Calu3 (cell line): ENCODE measurements at regions not wholly inside any gene's neighbourhood (a gene's known extent, or its start where the extent isn't known, plus 50 kb on each side); places are given as distances from the start of the nearest gene placed in this dataset.

Experiments
- BruUV-seq: library from RNA; stranded (reverse); fragments of 400-500 nt; replicated peaks from 2 replicates; lab custom pipeline; 2021; lab: Mats Ljungman, UMichigan
- CTCF ChIA-PET: fragments of 300-600 bp; sonication (Branson Sonifier 250); formaldehyde crosslinking; loops from one replicate; lab custom pipeline; 2022; ENCODE audit warnings: antibody characterized with exemption; lab: Charles Lee
- DNase-seq: peaks from one replicate; pipeline ENCODE4 v3.0.0; 2022
- H3K27ac Mint-ChIP-seq: one replicate; pipeline ENCODE4 v1.8.0; 2022; ENCODE audit warnings: mixed read lengths; ENCODE audit not compliant: unreplicated experiment
- H3K27me3 Mint-ChIP-seq: one replicate; pipeline ENCODE4 v1.8.0; 2022; ENCODE audit warnings: mixed read lengths; ENCODE audit not compliant: unreplicated experiment
- H3K36me3 Mint-ChIP-seq: one replicate; pipeline ENCODE4 v1.8.0; 2022; ENCODE audit warnings: mild to moderate bottlenecking, moderate library complexity, mixed read lengths; ENCODE audit not compliant: insufficient read depth, unreplicated experiment
- H3K4me1 Mint-ChIP-seq: one replicate; pipeline ENCODE4 v1.8.0; 2022; ENCODE audit warnings: mild to moderate bottlenecking, low read depth, mixed read lengths; ENCODE audit not compliant: unreplicated experiment
- H3K4me3 Mint-ChIP-seq: one replicate; pipeline ENCODE4 v1.8.0; 2022; ENCODE audit warnings: mild to moderate bottlenecking, low read depth, moderate library complexity, mixed read lengths; ENCODE audit not compliant: unreplicated experiment
- H3K9me3 Mint-ChIP-seq: one replicate; pipeline ENCODE4 v1.8.0; 2022; ENCODE audit warnings: low read depth, mixed read lengths; ENCODE audit not compliant: unreplicated experiment
- CTCF ChIP-seq: fragments of 200-600 bp; IDR thresholded peaks from one replicate; pipeline ENCODE4 v1.8.0; 2022; ENCODE audit warnings: antibody characterized with exemption; ENCODE audit not compliant: unreplicated experiment
- intact Hi-C: fragments of 100-400 bp; cut with micrococcal nuclease; formaldehyde crosslinking; loops from one replicate; pipeline ENCODE4 v1.10.0; 2022; ENCODE audit not compliant: unreplicated experiment

- intact Hi-C loops, result no loop called here
- H3K4me1 Mint-ChIP-seq, result no peaks in the 10 kb centered on the region
- BruUV-seq, result no TSS peak
Observed at GRCh38 chr4:129230846-129231245, 134.9 kb downstream of the C4orf33 start.

GRCh38 chr4:129231945-129232588, 136.1 kb downstream of the C4orf33 start:
- Mint-ChIP-seq H3K36me3 (no peaks in the 10 kb centered on the region), H3K27ac (no peak overlapping the region), H3K4me3 (no peak overlapping the region), H3K4me1 (no peaks in the 10 kb centered on the region), H3K9me3 (no peaks in the 10 kb centered on the region), H3K27me3 (no peaks in the 10 kb centered on the region)
- no peak for TF ChIP-seq CTCF
- no TSS peak for BruUV-seq
- CTCF ChIA-PET, result interaction anchor here (0.8 kb wide), 1 partner anchor 245 kb away, joined by 8 read pairs; no protein-coding TSS in a partner anchor
- intact Hi-C loops, result no loop called here
- no peak for DNase-seq

More at GRCh38 chr4:129230846-129231245, 134.9 kb downstream of the C4orf33 start:
- CTCF ChIA-PET, result no interaction called here
- H3K9me3 Mint-ChIP-seq, result no peaks in the 10 kb centered on the region
- no peak for DNase-seq
- H3K4me3 Mint-ChIP-seq, result no peak overlapping the region
- no peak for TF ChIP-seq CTCF
- no peak overlapping the region for H3K27ac Mint-ChIP-seq
- H3K36me3 Mint-ChIP-seq, result no peaks in the 10 kb centered on the region
- no peaks in the 10 kb centered on the region for H3K27me3 Mint-ChIP-seq

GRCh38 chr4:129232589-129233337, 136.8 kb downstream of the C4orf33 start:
- CTCF ChIA-PET, result interaction anchor here (0.8 kb wide), 1 partner anchor 245 kb away, joined by 8 read pairs; no protein-coding TSS in a partner anchor
- no TSS peak for BruUV-seq
- Mint-ChIP-seq H3K4me3 (no peak overlapping the region), H3K27ac (no peak overlapping the region), H3K27me3 (no peaks in the 10 kb centered on the region), H3K36me3 (no peaks in the 10 kb centered on the region), H3K4me1 (no peaks in the 10 kb centered on the region), H3K9me3 (no peaks in the 10 kb centered on the region)
- intact Hi-C loops, result no loop called here
- no peak for TF ChIP-seq CTCF
- DNase-seq, result no peak

- BruUV-seq, result no TSS peak
- H3K4me1 Mint-ChIP-seq, result no peaks in the 10 kb centered on the region
Observed at GRCh38 chr4:129233691-129234090, 137.7 kb downstream of the C4orf33 start.

More at GRCh38 chr4:129233691-129234090, 137.7 kb downstream of the C4orf33 start:
- Mint-ChIP-seq H3K9me3 (no peaks in the 10 kb centered on the region), H3K27me3 (no peaks in the 10 kb centered on the region), H3K27ac (no peak overlapping the region), H3K4me3 (no peak overlapping the region), H3K36me3 (no peaks in the 10 kb centered on the region)
- DNase-seq, result no peak
- no peak for TF ChIP-seq CTCF
- intact Hi-C loops, result no loop called here
- CTCF ChIA-PET, result no interaction called here
